Mucosa of rectum (tissue), 2 donors: ENCODE measurements at regions not wholly inside any gene's neighbourhood (a gene's known extent, or its start where the extent isn't known, plus 50 kb on each side); places are given as distances from the start of the nearest gene placed in this dataset.
"Not testable (repeated sequence)": the region's sequence is repeated elsewhere in the genome, so short reads cannot be mapped to it uniquely, and the experiment has no call there.

Source experiments
- H3K27ac ChIP-seq, 2 donors: one replicate each; pipeline ENCODE4 v1.7.0; 2013; ENCODE audit warnings: inconsistent platforms in 2 of 2, low read depth in 2 of 2, low read length in 2 of 2
- H3K27me3 ChIP-seq, 2 donors: one replicate each; pipeline ENCODE4 v1.7.0; 2013; ENCODE audit warnings: low read length in 2 of 2; ENCODE audit not compliant: control insufficient read depth in 2 of 2, insufficient read depth in 2 of 2
- H3K36me3 ChIP-seq, 2 donors: one replicate each; pipeline ENCODE4 v1.7.0; 2013; ENCODE audit warnings: low read length in 2 of 2; ENCODE audit not compliant: control insufficient read depth in 2 of 2, insufficient read depth in 2 of 2
- H3K4me1 ChIP-seq, 2 donors: one replicate each; pipeline ENCODE4 v1.7.0; 2013; ENCODE audit warnings: low read length in 2 of 2, mild to moderate bottlenecking in 1 of 2; ENCODE audit not compliant: control insufficient read depth in 2 of 2, insufficient read depth in 2 of 2
- H3K4me3 ChIP-seq, 2 donors: one replicate each; pipeline ENCODE4 v1.7.0; 2013; ENCODE audit warnings: low read length in 2 of 2
- H3K9ac ChIP-seq, 2 donors: one replicate each; pipeline ENCODE4 v1.7.0; 2013; ENCODE audit warnings: low read length in 2 of 2, low read depth in 1 of 2, mild to moderate bottlenecking in 1 of 2
- H3K9me3 ChIP-seq, 2 donors: one replicate each; pipeline ENCODE4 v1.7.0; 2013; ENCODE audit warnings: low read length in 2 of 2; ENCODE audit not compliant: control insufficient read depth in 2 of 2
- donor health status: healthy.
- donor health status: Normal muscosa, but diverticular disease.

DNA sequence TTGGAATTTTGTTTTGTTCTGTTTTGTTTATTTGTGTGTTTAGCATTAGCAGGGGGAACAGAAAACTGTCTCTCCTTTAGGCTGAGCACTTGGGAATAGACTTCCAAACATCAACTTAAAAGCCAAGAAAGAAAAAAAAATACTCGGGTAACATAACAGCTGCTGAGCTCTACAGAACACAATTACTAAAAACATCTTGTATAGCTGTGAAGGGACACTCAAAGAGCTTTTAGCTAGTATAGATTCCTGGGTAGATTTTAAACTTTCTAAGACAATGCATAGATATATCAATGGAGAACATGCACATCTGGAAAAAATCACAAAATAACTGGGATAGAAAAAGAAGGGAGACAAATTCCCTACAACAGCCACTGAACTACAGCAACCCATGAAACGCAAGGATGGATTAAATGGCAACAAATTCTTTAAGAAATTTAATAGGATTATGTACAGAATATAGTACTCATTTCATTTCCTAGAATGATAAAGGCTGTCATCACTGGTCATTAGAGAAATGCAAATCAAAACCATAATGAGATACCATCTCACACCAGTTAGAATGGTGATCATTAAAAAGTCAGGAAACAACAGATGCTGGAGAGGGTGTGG lies 174.3 kb upstream of the KRR1 start:
- H3K9ac ChIP-seq, result no peak overlapping the region
- no peak overlapping the region for H3K4me3 ChIP-seq
- no peaks in the 10 kb centered on the region for H3K4me1 ChIP-seq
- H3K9me3 ChIP-seq, result no peaks in the 10 kb centered on the region
- no peaks in the 10 kb centered on the region for H3K36me3 ChIP-seq
- no peak overlapping the region for H3K27ac ChIP-seq
- no peaks in the 10 kb centered on the region for H3K27me3 ChIP-seq

DNA sequence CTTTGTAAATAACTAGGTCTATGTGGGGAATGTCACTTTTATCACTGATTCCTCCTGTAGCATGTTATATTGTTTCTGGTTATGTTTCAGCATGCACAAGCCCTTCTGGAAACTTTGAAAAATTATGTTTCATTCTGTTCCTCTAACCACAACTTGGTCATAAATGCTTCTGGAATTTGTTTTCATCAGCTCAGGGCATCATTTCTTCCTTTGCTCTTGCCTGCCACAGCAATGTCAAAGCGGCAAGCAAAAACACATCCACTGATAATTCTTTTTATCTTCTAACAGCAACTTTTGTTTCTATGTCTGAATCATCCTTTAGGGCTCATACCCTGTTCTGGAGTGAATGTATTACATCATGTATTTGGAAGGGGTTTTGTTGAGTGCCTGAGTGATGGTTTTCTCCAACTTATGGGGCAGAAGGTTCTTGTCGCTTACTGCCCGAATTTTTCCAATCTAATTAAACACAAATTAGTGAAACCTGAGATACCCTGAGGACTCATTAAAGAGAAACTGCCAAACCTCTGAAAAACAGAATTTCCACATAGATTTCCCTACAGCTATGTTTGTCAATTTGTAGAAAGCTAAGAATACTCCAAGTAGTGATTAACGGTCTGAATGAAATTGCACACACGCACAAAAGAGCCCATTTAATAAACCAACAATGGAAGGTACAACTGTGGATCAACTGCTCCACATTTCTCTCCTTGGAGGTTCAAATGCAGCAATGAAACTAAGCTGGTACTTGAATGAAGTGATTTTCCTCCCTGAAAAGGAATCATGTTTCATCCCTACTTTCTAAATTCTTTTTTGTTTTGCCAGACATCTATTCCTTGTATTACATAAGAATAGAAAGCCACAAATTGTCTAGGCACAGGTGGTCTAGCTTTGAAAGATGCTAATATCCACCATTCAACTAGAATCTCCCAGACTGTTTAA lies 173.5 kb upstream of the KRR1 start:
- Histone ChIP-seq H3K27ac (no peak overlapping the region), H3K9ac (no peak overlapping the region), H3K27me3 (no peaks in the 10 kb centered on the region), H3K36me3 (no peaks in the 10 kb centered on the region), H3K4me3 (no peak overlapping the region), H3K9me3 (no peaks in the 10 kb centered on the region), H3K4me1 (no peaks in the 10 kb centered on the region)

DNA sequence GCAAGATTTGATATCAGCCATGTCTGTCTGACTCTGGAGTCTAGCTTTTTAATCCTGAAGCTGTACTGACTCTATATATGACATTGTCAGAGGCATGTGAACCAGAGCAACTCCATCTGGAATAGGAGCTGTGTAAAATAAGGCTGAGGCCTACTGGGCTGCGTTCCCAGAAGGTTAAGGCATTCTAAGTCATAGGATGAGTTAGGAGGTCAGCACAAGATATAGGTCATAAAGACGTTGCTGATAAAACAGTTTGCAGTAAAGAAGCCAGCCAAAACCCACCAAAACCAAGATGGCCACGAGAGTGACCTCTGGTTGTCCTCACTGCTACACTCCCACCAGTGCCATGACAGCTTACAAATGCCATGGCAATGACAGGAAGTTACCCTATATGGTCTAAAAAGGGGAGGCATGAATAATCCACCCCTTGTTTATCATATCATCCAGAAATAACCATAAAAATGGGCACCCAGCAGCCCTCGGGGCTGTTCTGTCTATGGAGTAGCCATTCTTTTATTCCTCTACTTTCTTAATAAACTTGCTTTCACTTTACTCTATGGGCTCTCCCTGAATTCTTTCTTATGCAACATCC lies 172.7 kb upstream of the KRR1 start:
- not testable (repeated sequence) for H3K4me3 ChIP-seq, H3K27ac ChIP-seq, H3K4me1 ChIP-seq, H3K9me3 ChIP-seq, H3K27me3 ChIP-seq, H3K36me3 ChIP-seq, H3K9ac ChIP-seq

DNA sequence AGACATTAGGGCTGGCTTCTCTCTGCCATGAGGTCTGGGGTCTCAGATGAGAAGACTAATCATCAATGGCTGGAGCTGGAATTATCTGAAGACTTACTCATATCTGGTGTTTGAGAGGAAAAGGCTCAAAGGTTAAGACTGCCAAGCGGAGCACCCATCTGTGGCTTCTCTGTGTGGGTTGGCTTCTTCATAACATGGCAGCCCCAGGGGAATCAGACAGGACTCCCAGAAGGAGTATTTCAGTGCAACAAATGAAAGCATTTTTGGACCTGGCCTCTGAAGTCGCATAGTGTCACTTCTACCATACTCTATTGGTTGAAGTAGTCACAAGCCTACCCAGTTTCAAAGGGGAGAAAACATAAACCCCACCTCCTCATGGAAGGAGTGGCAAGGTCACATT lies 171.8 kb upstream of the KRR1 start:
- H3K36me3 ChIP-seq, result no peaks in the 10 kb centered on the region
- no peaks in the 10 kb centered on the region for H3K27me3 ChIP-seq
- no peak overlapping the region for H3K9ac ChIP-seq
- no peaks in the 10 kb centered on the region for H3K4me1 ChIP-seq
- H3K9me3 ChIP-seq, result no peaks in the 10 kb centered on the region
- no peak overlapping the region for H3K4me3 ChIP-seq
- H3K27ac ChIP-seq, result no peak overlapping the region

DNA sequence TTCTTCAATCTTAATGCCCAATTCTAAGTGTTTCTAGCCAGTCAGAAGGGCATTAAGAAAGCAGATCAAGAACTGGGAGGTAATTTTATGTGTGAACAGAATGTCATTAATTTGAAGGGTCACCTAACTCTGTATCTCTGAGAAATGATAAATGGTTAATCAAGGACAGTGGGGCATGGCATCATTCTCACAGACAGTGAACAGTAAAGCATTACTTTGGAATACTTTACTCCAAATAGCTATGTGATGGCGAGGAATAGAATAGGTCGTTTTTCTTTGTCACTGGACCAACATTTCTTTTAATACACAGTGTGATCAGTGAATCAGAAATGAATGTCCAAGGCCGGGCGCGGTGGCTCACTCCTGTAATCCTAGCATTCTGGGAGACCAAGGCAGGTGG lies 166.1 kb upstream of the KRR1 start:
- Histone ChIP-seq H3K4me1 (no peaks in the 10 kb centered on the region), H3K9me3 (no peaks in the 10 kb centered on the region), H3K36me3 (no peaks in the 10 kb centered on the region), H3K4me3 (no peak overlapping the region), H3K27me3 (no peaks in the 10 kb centered on the region), H3K9ac (no peak overlapping the region), H3K27ac (no peak overlapping the region)

DNA sequence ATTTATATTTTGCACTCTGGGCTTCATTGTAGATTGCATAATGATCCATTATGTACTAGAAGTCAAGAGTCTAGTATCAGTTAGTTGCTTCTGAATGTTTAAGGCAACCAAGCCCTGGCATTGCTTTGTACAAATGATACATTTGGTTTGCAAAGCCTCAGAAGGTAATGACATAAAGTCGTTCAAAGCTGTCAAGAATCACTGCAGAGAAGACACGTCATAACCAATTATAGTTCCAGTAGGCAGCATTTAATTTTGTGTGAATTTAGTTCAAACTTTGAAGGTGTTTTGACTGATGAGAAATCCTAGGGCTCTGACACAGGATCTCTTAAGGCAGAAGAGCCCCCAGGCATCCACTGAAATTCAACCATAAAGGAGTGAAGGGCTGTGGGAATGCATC lies 163.0 kb upstream of the KRR1 start:
- H3K9me3 ChIP-seq, result no peaks in the 10 kb centered on the region
- H3K36me3 ChIP-seq, result no peaks in the 10 kb centered on the region
- H3K4me3 ChIP-seq, result no peak overlapping the region
- no peaks in the 10 kb centered on the region for H3K4me1 ChIP-seq
- H3K27ac ChIP-seq, result no peak overlapping the region
- no peak overlapping the region for H3K9ac ChIP-seq
- H3K27me3 ChIP-seq, result no peaks in the 10 kb centered on the region

DNA sequence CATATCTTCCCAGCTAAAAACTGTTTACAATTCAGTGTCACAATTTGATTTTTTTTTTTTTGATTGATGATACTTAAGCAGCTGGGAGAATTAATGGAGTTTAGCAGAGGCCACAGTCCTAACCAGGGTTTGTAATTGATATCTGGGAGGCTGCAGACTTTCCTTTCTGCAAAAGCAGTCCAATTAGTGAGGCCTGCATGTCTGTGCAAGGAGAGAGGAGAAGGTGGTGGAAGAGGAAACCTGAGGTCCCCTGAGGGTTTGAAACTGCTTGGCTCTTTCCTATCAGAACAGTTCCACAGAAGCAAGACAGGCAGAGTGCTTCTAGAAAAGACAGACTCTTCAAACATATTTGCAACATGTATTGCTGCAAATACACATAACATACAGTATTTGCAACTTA lies 160.8 kb upstream of the KRR1 start:
- H3K36me3 ChIP-seq, result no peaks in the 10 kb centered on the region
- H3K4me1 ChIP-seq, result no peaks in the 10 kb centered on the region
- no peak overlapping the region for H3K9ac ChIP-seq
- H3K9me3 ChIP-seq, result no peaks in the 10 kb centered on the region
- no peak overlapping the region for H3K4me3 ChIP-seq
- H3K27ac ChIP-seq, result no peak overlapping the region
- no peaks in the 10 kb centered on the region for H3K27me3 ChIP-seq

DNA sequence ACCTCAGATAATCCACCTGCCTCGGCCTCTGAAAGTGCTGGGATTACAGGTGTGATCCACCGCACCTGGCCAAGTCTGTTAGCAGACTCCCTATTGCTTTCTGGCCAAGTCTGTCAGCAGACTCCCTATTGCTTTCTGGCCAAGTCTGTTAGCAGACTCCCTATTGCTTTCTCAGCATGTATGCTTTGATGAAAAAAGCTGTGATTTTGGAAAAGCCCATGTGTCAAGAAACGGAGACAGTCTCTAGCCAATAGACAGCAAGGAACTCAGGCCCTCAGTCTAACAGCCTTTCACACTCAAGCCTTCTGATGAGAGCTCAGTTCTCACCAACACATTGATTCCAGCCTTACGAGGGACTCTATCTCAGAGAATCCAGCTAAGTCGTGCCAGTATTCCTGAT lies 158.8 kb upstream of the KRR1 start:
- H3K9me3 ChIP-seq, result no peaks in the 10 kb centered on the region
- peaks cover 0 to 8% of the 10 kb centered on the region in 2 donors for H3K4me1 ChIP-seq
- no peak overlapping the region for H3K9ac ChIP-seq
- H3K27me3 ChIP-seq, result no peaks in the 10 kb centered on the region
- H3K4me3 ChIP-seq, result no peak overlapping the region
- H3K27ac ChIP-seq, result no peak overlapping the region
- no peaks in the 10 kb centered on the region for H3K36me3 ChIP-seq

DNA sequence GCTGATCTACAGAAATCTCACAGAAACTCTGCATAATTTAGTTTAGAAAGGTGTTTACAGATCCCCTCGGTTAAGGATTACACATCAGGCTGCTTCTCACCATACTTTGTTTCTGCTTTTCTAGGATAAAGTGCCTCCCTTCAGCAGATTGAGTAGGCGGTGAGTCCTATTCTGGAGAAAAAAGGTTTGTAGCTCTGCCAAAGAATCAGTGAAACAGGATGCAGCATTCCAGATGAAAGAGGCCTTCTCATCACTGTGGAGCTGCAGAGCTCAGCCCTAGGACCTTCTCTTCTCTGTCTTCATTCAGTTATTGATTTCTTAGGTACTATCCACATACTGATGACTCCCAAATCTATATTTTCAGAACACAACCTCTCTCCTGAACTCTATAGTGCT lies 155.5 kb upstream of the KRR1 start:
- Histone ChIP-seq H3K27ac (no peak overlapping the region), H3K4me1 (peaks cover 0 to 8% of the 10 kb centered on the region in 2 donors), H3K9ac (no peak overlapping the region), H3K4me3 (no peak overlapping the region), H3K9me3 (no peaks in the 10 kb centered on the region), H3K27me3 (no peaks in the 10 kb centered on the region), H3K36me3 (no peaks in the 10 kb centered on the region)

DNA sequence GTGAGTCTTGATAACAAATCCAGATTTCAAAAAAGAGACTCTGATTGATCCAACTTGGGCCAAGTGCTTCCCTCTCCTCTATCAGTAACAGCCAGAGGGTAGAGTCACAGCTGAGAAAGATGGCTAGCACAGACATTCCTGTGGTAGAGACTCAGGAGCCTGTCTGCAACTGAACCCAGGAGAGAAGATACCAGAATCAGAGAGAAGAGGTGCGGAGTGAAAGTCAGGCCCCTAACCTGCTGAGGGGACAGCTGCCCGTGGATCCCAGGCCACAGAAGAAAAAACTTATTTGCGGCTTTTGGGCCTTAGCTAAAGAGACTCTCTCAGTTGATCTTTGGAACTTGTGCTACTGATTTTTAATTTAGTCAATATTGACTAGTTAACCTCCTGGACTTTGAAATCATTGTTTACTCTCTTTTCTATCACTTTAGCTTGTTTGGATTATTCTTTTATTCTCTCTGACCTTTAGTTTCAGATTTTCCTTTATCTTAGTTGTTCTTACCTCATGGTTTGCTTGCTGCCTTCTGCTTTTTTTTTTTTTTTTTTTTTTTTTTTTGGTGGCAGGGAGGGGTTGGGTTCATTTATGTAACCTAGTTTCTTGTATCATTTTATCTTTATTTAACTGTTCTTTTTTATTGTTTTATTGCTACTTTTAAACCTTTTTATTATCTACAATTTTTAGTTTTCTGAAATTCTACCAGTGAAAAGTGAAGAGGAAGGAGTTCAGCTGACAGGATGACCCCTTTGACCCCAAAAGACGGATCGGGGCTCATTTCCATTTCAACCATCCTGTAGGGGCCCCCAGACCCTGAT lies 154.9 kb upstream of the KRR1 start:
- H3K4me3 ChIP-seq, result no peak overlapping the region
- H3K27me3 ChIP-seq, result no peaks in the 10 kb centered on the region
- no peak overlapping the region for H3K27ac ChIP-seq
- peaks cover 0 to 8% of the 10 kb centered on the region in 2 donors for H3K4me1 ChIP-seq
- H3K36me3 ChIP-seq, result no peaks in the 10 kb centered on the region
- no peaks in the 10 kb centered on the region for H3K9me3 ChIP-seq
- H3K9ac ChIP-seq, result no peak overlapping the region
